Nephron progenitor cell (in vitro differentiated cells): ENCODE measurements at regions not wholly inside any gene's neighbourhood (a gene's known extent, or its start where the extent isn't known, plus 50 kb on each side); places are given as distances from the start of the nearest gene placed in this dataset.

ENCODE experiments used
- DNase-seq: peaks from one replicate; pipeline ENCODE4 v3.0.0; 2021
- H3K27ac Mint-ChIP-seq: 2 replicates; pipeline ENCODE4 v1.8.0; 2021; ENCODE audit warnings: mild to moderate bottlenecking, moderate library complexity, mixed read lengths
- H3K27me3 Mint-ChIP-seq: 2 replicates; pipeline ENCODE4 v1.8.0; 2021; ENCODE audit warnings: mild to moderate bottlenecking, low read depth, mixed read lengths; ENCODE audit not compliant: poor library complexity
- H3K36me3 Mint-ChIP-seq: 2 replicates; pipeline ENCODE4 v1.8.0; 2021; ENCODE audit warnings: low read depth, mixed read lengths
- H3K4me1 Mint-ChIP-seq: 2 replicates; pipeline ENCODE4 v1.8.0; 2021; ENCODE audit warnings: mixed read lengths
- H3K4me3 Mint-ChIP-seq: 2 replicates; pipeline ENCODE4 v1.8.0; 2021; ENCODE audit warnings: mild to moderate bottlenecking, moderate library complexity, mixed read lengths
- H3K9me3 Mint-ChIP-seq: 2 replicates; pipeline ENCODE4 v1.8.0; 2021; ENCODE audit warnings: mild to moderate bottlenecking, moderate library complexity, mixed read lengths
- TF ChIP-seq, protein P1 (sequence below): fragments of 200-600 bp; sonication (generic); IDR thresholded peaks from 2 replicates; pipeline ENCODE4 v1.5.0; 2021; ENCODE audit warnings: antibody characterized with exemption

- peaks cover 59% of the 10 kb centered on the region for H3K4me1 Mint-ChIP-seq
- H3K9me3 Mint-ChIP-seq: no peaks in the 10 kb centered on the region
- H3K27me3 Mint-ChIP-seq: peaks cover 3% of the 10 kb centered on the region
- no peak for DNase-seq
- TF ChIP-seq, protein P1, sequence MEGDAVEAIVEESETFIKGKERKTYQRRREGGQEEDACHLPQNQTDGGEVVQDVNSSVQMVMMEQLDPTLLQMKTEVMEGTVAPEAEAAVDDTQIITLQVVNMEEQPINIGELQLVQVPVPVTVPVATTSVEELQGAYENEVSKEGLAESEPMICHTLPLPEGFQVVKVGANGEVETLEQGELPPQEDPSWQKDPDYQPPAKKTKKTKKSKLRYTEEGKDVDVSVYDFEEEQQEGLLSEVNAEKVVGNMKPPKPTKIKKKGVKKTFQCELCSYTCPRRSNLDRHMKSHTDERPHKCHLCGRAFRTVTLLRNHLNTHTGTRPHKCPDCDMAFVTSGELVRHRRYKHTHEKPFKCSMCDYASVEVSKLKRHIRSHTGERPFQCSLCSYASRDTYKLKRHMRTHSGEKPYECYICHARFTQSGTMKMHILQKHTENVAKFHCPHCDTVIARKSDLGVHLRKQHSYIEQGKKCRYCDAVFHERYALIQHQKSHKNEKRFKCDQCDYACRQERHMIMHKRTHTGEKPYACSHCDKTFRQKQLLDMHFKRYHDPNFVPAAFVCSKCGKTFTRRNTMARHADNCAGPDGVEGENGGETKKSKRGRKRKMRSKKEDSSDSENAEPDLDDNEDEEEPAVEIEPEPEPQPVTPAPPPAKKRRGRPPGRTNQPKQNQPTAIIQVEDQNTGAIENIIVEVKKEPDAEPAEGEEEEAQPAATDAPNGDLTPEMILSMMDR: no peak
- H3K36me3 Mint-ChIP-seq: no peaks in the 10 kb centered on the region
- no peak overlapping the region for H3K4me3 Mint-ChIP-seq
- no peak overlapping the region for H3K27ac Mint-ChIP-seq
Observed at GRCh38 chr6:16061818-16062217, 67.1 kb upstream of the MYLIP start.

GRCh38 chr6:16060039-16060438 lies 68.8 kb upstream of the MYLIP start:
- H3K36me3 Mint-ChIP-seq: no peaks in the 10 kb centered on the region
- no peaks in the 10 kb centered on the region for H3K9me3 Mint-ChIP-seq
- TF ChIP-seq, protein P1: no peak
- DNase-seq: no peak
- H3K4me1 Mint-ChIP-seq: peaks cover 57% of the 10 kb centered on the region
- peak overlapping the region; percentile 37 for H3K27ac Mint-ChIP-seq
- no peak overlapping the region for H3K4me3 Mint-ChIP-seq
- H3K27me3 Mint-ChIP-seq: peaks cover 3% of the 10 kb centered on the region

- H3K4me1 Mint-ChIP-seq: peaks cover 52% of the 10 kb centered on the region
- peaks cover 3% of the 10 kb centered on the region for H3K27me3 Mint-ChIP-seq
- no peak for DNase-seq
- H3K9me3 Mint-ChIP-seq: no peaks in the 10 kb centered on the region
- H3K27ac Mint-ChIP-seq: no peak overlapping the region
- no peaks in the 10 kb centered on the region for H3K36me3 Mint-ChIP-seq
- TF ChIP-seq, protein P1: no peak
- H3K4me3 Mint-ChIP-seq: no peak overlapping the region
Observed at GRCh38 chr6:16059496-16059895, 69.4 kb upstream of the MYLIP start.

DNA sequence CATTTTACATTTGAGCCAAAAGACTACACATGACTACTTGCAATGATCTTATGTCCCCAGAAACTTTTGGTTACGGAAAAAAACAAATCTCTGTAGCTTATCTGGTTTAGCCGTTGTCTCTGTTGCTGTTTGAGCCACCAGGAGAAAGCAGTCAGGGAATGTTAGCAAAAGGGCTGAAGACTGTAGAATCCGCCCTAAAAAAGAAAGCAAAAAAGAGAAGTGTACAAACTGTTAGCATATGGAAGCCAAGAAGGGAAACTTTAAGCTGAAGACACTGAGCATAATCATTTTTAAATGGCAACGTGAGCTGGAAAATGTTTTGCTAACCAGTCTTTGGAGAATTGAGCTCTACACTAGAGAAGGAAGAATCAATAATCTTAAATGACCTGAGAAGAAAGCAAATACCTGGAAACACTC lies 69.9 kb upstream of the MYLIP start:
- Mint-ChIP-seq H3K4me3 (no peak overlapping the region), H3K27me3 (peaks cover 3% of the 10 kb centered on the region), H3K4me1 (peaks cover 46% of the 10 kb centered on the region), H3K36me3 (no peaks in the 10 kb centered on the region), H3K9me3 (no peaks in the 10 kb centered on the region), H3K27ac (peak overlapping the region; percentile 33)
- TF ChIP-seq, protein P1: no peak
- no peak for DNase-seq

GRCh38 chr6:16058201-16058928 lies 70.5 kb upstream of the MYLIP start:
- H3K27ac Mint-ChIP-seq: peak overlapping the region; percentile 33
- peaks cover 3% of the 10 kb centered on the region for H3K27me3 Mint-ChIP-seq
- H3K9me3 Mint-ChIP-seq: no peaks in the 10 kb centered on the region
- peak; percentile 25 for DNase-seq
- TF ChIP-seq, protein P1: no peak
- no peak overlapping the region for H3K4me3 Mint-ChIP-seq
- no peaks in the 10 kb centered on the region for H3K36me3 Mint-ChIP-seq
- peaks cover 40% of the 10 kb centered on the region for H3K4me1 Mint-ChIP-seq

- no peaks in the 10 kb centered on the region for H3K36me3 Mint-ChIP-seq
- TF ChIP-seq, protein P1: no peak
- H3K4me3 Mint-ChIP-seq: no peak overlapping the region
- peaks cover 3% of the 10 kb centered on the region for H3K27me3 Mint-ChIP-seq
- no peaks in the 10 kb centered on the region for H3K9me3 Mint-ChIP-seq
- peaks cover 35% of the 10 kb centered on the region for H3K4me1 Mint-ChIP-seq
- no peak for DNase-seq
- H3K27ac Mint-ChIP-seq: no peak overlapping the region
Observed at GRCh38 chr6:16057446-16057845, 71.4 kb upstream of the MYLIP start.
